GM19043 (cell line): ENCODE measurements at regions not wholly inside any gene's neighbourhood (a gene's known extent, or its start where the extent isn't known, plus 50 kb on each side); places are given as distances from the start of the nearest gene placed in this dataset.

ENCODE experiments used
- ATAC-seq: cut with Tn5 transposase; IDR thresholded peaks from one replicate; pipeline ENCODE4 v1.9.1; 2021; ENCODE audit warnings: low read depth; ENCODE audit not compliant: unreplicated experiment

- no peak for ATAC-seq
Observed at GRCh38 chr6:9503111-9503761, 911.6 kb downstream of the TFAP2A start.

- no peak for ATAC-seq
Observed at GRCh38 chr6:9499709-9500108, 915.2 kb downstream of the TFAP2A start.

GRCh38 chr6:9496837-9497236 lies 918.0 kb downstream of the TFAP2A start:
- ATAC-seq, result no peak

GRCh38 chr6:9494864-9495263 lies 920.0 kb downstream of the TFAP2A start:
- no peak for ATAC-seq

- no peak for ATAC-seq
Observed at GRCh38 chr6:9492790-9493189, 922.1 kb downstream of the TFAP2A start.

GRCh38 chr6:9487128-9487527 lies 927.7 kb downstream of the TFAP2A start:
- no peak for ATAC-seq

GRCh38 chr6:9485992-9486391 lies 928.9 kb downstream of the TFAP2A start:
- ATAC-seq, result no peak

- no peak for ATAC-seq
Observed at GRCh38 chr6:9484686-9485085, 930.2 kb downstream of the TFAP2A start.

GRCh38 chr6:9484091-9484490 lies 930.8 kb downstream of the TFAP2A start:
- ATAC-seq, result no peak

- no peak for ATAC-seq
Observed at GRCh38 chr6:9482030-9482738, 932.7 kb downstream of the TFAP2A start.

GRCh38 chr6:9481292-9482029 lies 933.4 kb downstream of the TFAP2A start:
- ATAC-seq, result no peak

GRCh38 chr6:9468277-9468676 lies 946.6 kb downstream of the TFAP2A start:
- ATAC-seq, result no peak

- no peak for ATAC-seq
Observed at GRCh38 chr6:9467741-9468140, 947.1 kb downstream of the TFAP2A start.

GRCh38 chr6:9464583-9464982 lies 950.3 kb downstream of the TFAP2A start:
- ATAC-seq, result no peak

- no peak for ATAC-seq
Observed at GRCh38 chr6:9463311-9463710, 951.6 kb downstream of the TFAP2A start.

- no peak for ATAC-seq
Observed at GRCh38 chr6:9461188-9461587, 953.7 kb downstream of the TFAP2A start.

GRCh38 chr6:9458424-9458823 lies 956.5 kb downstream of the TFAP2A start:
- ATAC-seq, result no peak

- no peak for ATAC-seq
Observed at GRCh38 chr6:9455864-9456658, 958.8 kb downstream of the TFAP2A start.

- ATAC-seq, result no peak
Observed at GRCh38 chr6:9439621-9440330, 975.1 kb downstream of the TFAP2A start.

GRCh38 chr6:9437836-9438235 lies 977.0 kb downstream of the TFAP2A start:
- ATAC-seq, result no peak
